Liver (tissue), 8 donors: ENCODE measurements at regions not wholly inside any gene's neighbourhood (a gene's known extent, or its start where the extent isn't known, plus 50 kb on each side); places are given as distances from the start of the nearest gene placed in this dataset.

Experiments
- DNase-seq: peaks from one replicate; pipeline ENCODE4 v3.0.0-alpha.2; 2017; ENCODE audit warnings: low spot score
- H3K27ac ChIP-seq, 2 donors: one replicate each; pipeline ENCODE4 v1.7.0; 2013; ENCODE audit warnings: inconsistent platforms in 2 of 2, low read length in 2 of 2, control low read depth in 1 of 2, low read depth in 1 of 2, mild to moderate bottlenecking in 1 of 2
- H3K27me3 ChIP-seq, 4 donors: one replicate each; pipeline versions ENCODE4 v1.6.1 to v1.7.0; 2013; ENCODE audit warnings: low read length in 3 of 4, inconsistent platforms in 1 of 4, mild to moderate bottlenecking in 1 of 4, moderate library complexity in 1 of 4; ENCODE audit not compliant: control insufficient read depth in 4 of 4, insufficient read depth in 4 of 4
- H3K36me3 ChIP-seq, 4 donors: one replicate each; pipeline versions ENCODE4 v1.6.1 to v1.7.0; 2013; ENCODE audit warnings: low read length in 3 of 4, mild to moderate bottlenecking in 3 of 4, low read depth in 1 of 4, moderate library complexity in 1 of 4; ENCODE audit not compliant: control insufficient read depth in 4 of 4, insufficient read depth in 3 of 4
- H3K4me1 ChIP-seq, 4 donors: one replicate each; pipeline versions ENCODE4 v1.6.1 to v1.7.0; 2013; ENCODE audit warnings: low read length in 3 of 4, mild to moderate bottlenecking in 3 of 4, moderate library complexity in 1 of 4; ENCODE audit not compliant: control insufficient read depth in 4 of 4, insufficient read depth in 4 of 4
- H3K4me3 ChIP-seq, 3 donors: one replicate each; pipeline versions ENCODE4 v1.6.1 to v1.7.0; 2013; ENCODE audit warnings: low read length in 3 of 3, control low read depth in 1 of 3, low read depth in 1 of 3, mild to moderate bottlenecking in 1 of 3
- H3K9ac ChIP-seq, 2 donors: one replicate each; pipeline ENCODE4 v1.7.0; 2013; ENCODE audit warnings: low read length in 2 of 2, mild to moderate bottlenecking in 2 of 2, moderate library complexity in 2 of 2, control low read depth in 1 of 2, low read depth in 1 of 2
- H3K9me3 ChIP-seq, 4 donors: one replicate each; pipeline versions ENCODE4 v1.6.1 to v1.7.0; 2013; ENCODE audit warnings: low read length in 3 of 4; ENCODE audit not compliant: control insufficient read depth in 4 of 4
- EGR1 ChIP-seq, 2 donors: IDR thresholded peaks; 2 replicates each; pipeline ENCODE4 v1.6.1; 2016 to 2018; ENCODE audit warnings: antibody characterized with exemption in 2 of 2, low read depth in 2 of 2
- FOXA1 ChIP-seq: IDR thresholded peaks from 2 replicates; pipeline ENCODE4 v1.6.1; 2016; ENCODE audit warnings: antibody characterized with exemption
- FOXA2 ChIP-seq: IDR thresholded peaks from 2 replicates; pipeline ENCODE4 v1.6.1; 2016; ENCODE audit warnings: antibody characterized with exemption
- GABPA ChIP-seq, 2 donors: IDR thresholded peaks in 1 of 2; conservative IDR thresholded peaks in 1 of 2; 2 replicates each; pipeline ENCODE4 v1.6.1; 2016; ENCODE audit warnings: antibody characterized with exemption in 2 of 2, mild to moderate bottlenecking in 1 of 2, moderate library complexity in 1 of 2
- HNF4A ChIP-seq, 2 donors: conservative IDR thresholded peaks; 2 replicates each; pipeline ENCODE4 v1.6.1; 2016; ENCODE audit warnings: antibody characterized with exemption in 2 of 2, mild to moderate bottlenecking in 2 of 2
- JUND ChIP-seq, 2 donors: IDR thresholded peaks; 2 replicates each; pipeline ENCODE4 v1.6.1; 2016; ENCODE audit warnings: antibody characterized with exemption in 2 of 2
- NR2F2 ChIP-seq: IDR thresholded peaks from 2 replicates; pipeline ENCODE4 v1.6.1; 2016; ENCODE audit warnings: antibody characterized with exemption
- RAD21 ChIP-seq, 2 donors: IDR thresholded peaks; 2 replicates each; pipeline ENCODE4 v1.6.1; 2016; ENCODE audit warnings: antibody characterized with exemption in 2 of 2, mild to moderate bottlenecking in 2 of 2
- RXRA ChIP-seq, 2 donors: IDR thresholded peaks; 2 replicates each; pipeline ENCODE4 v1.6.1; 2017 to 2018; ENCODE audit warnings: antibody characterized with exemption in 2 of 2, mild to moderate bottlenecking in 1 of 2
- SP1 ChIP-seq: IDR thresholded peaks from 2 replicates; pipeline ENCODE4 v1.6.1; 2018; ENCODE audit warnings: antibody characterized with exemption, mild to moderate bottlenecking
- TAF1 ChIP-seq: conservative IDR thresholded peaks from 2 replicates; pipeline ENCODE4 v1.6.1; 2016; ENCODE audit warnings: antibody characterized with exemption, mild to moderate bottlenecking
- YY1 ChIP-seq: IDR thresholded peaks from 2 replicates; pipeline ENCODE4 v1.6.1; 2016; ENCODE audit warnings: antibody characterized with exemption, mild to moderate bottlenecking
- ZBTB33 ChIP-seq: IDR thresholded peaks from 2 replicates; pipeline ENCODE4 v1.6.1; 2016; ENCODE audit warnings: antibody characterized with exemption
- WGBS: extraction: QIAGEN DNeasy Blood & Tissue Kit; methylation state at CpG from one replicate; pipeline ENCODE4 v1.1.7; 2013; 5-methylcytosine and 5-hydroxymethylcytosine counted together
- TF ChIP-seq, protein P1 (sequence below): IDR thresholded peaks from 2 replicates; pipeline ENCODE4 v1.6.1; 2016; ENCODE audit warnings: antibody characterized with exemption, mild to moderate bottlenecking
- TF ChIP-seq, protein P2 (sequence below): IDR thresholded peaks from 2 replicates; pipeline ENCODE4 v1.6.1; 2016; ENCODE audit warnings: antibody characterized with exemption
- TF ChIP-seq, protein P3 (sequence below): fragments of 150-350 bp; IDR thresholded peaks from 2 replicates; pipeline ENCODE4 v1.5.1; 2017; ENCODE audit warnings: improper control_type of control experiment, low read depth, low read length; ENCODE audit not compliant: missing input control
- donor health status: healthy.
- donor health status: healthy.
- donor health status: healthy.
- donor health status: healthy.
- donor health status: healthy.

- TF ChIP-seq RAD21 (IDR thresholded peaks at IDR 0.05) (no peak), EGR1 (IDR thresholded peaks at IDR 0.05; ENCODE audit: low read depth in 2 of 2) (no peak), YY1 (no peak)
- TF ChIP-seq, protein P1, sequence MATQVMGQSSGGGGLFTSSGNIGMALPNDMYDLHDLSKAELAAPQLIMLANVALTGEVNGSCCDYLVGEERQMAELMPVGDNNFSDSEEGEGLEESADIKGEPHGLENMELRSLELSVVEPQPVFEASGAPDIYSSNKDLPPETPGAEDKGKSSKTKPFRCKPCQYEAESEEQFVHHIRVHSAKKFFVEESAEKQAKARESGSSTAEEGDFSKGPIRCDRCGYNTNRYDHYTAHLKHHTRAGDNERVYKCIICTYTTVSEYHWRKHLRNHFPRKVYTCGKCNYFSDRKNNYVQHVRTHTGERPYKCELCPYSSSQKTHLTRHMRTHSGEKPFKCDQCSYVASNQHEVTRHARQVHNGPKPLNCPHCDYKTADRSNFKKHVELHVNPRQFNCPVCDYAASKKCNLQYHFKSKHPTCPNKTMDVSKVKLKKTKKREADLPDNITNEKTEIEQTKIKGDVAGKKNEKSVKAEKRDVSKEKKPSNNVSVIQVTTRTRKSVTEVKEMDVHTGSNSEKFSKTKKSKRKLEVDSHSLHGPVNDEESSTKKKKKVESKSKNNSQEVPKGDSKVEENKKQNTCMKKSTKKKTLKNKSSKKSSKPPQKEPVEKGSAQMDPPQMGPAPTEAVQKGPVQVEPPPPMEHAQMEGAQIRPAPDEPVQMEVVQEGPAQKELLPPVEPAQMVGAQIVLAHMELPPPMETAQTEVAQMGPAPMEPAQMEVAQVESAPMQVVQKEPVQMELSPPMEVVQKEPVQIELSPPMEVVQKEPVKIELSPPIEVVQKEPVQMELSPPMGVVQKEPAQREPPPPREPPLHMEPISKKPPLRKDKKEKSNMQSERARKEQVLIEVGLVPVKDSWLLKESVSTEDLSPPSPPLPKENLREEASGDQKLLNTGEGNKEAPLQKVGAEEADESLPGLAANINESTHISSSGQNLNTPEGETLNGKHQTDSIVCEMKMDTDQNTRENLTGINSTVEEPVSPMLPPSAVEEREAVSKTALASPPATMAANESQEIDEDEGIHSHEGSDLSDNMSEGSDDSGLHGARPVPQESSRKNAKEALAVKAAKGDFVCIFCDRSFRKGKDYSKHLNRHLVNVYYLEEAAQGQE, result no peak
Measured at GRCh38 chr5:27240791-27241190, 202.4 kb upstream of the CDH9 start (continued).

GRCh38 chr5:27234916-27235315, 196.5 kb upstream of the CDH9 start:
- Histone ChIP-seq H3K4me3 (no peak overlapping the region), H3K4me1 (no peaks in the 10 kb centered on the region), H3K9me3 (no peaks in the 10 kb centered on the region), H3K9ac (no peak overlapping the region), H3K27me3 (no peaks in the 10 kb centered on the region), H3K27ac (no peak overlapping the region), H3K36me3 (no peaks in the 10 kb centered on the region)
- WGBS, result 63% methylated on average over 2 of the region's 2 CpGs
- DNase-seq, result no peak
- no peak for TF ChIP-seq RXRA (IDR thresholded peaks at IDR 0.05)
- no peak for TF ChIP-seq FOXA1
- TF ChIP-seq HNF4A (conservative IDR thresholded peaks at IDR 0.05), result no peak
- TF ChIP-seq RAD21 (IDR thresholded peaks at IDR 0.05), result no peak
- TF ChIP-seq SP1, result no peak
- TF ChIP-seq, protein P2, sequence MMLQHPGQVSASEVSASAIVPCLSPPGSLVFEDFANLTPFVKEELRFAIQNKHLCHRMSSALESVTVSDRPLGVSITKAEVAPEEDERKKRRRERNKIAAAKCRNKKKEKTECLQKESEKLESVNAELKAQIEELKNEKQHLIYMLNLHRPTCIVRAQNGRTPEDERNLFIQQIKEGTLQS, result no peak
- no peak for TF ChIP-seq GABPA (IDR thresholded peaks at IDR 0.05 in 1 of 2, conservative IDR thresholded peaks at IDR 0.05 in 1 of 2)
- TF ChIP-seq, protein P3, sequence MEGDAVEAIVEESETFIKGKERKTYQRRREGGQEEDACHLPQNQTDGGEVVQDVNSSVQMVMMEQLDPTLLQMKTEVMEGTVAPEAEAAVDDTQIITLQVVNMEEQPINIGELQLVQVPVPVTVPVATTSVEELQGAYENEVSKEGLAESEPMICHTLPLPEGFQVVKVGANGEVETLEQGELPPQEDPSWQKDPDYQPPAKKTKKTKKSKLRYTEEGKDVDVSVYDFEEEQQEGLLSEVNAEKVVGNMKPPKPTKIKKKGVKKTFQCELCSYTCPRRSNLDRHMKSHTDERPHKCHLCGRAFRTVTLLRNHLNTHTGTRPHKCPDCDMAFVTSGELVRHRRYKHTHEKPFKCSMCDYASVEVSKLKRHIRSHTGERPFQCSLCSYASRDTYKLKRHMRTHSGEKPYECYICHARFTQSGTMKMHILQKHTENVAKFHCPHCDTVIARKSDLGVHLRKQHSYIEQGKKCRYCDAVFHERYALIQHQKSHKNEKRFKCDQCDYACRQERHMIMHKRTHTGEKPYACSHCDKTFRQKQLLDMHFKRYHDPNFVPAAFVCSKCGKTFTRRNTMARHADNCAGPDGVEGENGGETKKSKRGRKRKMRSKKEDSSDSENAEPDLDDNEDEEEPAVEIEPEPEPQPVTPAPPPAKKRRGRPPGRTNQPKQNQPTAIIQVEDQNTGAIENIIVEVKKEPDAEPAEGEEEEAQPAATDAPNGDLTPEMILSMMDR, result no peak
- no peak for TF ChIP-seq JUND (IDR thresholded peaks at IDR 0.05)

DNA sequence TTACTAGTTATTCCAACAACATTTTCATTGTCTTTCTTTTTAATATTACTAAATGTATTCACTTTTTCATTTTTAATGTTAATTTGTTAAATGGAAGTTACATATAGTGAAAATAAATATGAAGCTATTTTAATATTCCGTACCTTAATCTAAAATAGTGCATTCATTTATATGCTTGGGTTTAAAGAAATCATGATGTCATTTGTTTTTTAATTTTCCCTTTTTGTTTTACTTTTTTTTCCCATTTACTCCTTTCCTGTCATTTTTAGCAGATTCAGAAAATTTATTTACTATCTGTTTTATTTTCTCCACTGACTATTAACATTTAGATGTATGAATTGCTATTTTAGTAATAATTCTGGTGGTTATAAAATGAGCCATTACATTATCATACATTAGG, 183.0 kb upstream of the CDH9 start:
- Histone ChIP-seq H3K4me3 (no peak overlapping the region), H3K27me3 (no peaks in the 10 kb centered on the region), H3K36me3 (no peaks in the 10 kb centered on the region), H3K9me3 (no peaks in the 10 kb centered on the region), H3K27ac (no peak overlapping the region), H3K9ac (no peak overlapping the region), H3K4me1 (no peaks in the 10 kb centered on the region)
- DNase-seq, result no peak
- WGBS, result 73% methylated on average over 1 of the region's 1 CpG
- TF ChIP-seq TAF1, result no peak
- no peak for TF ChIP-seq NR2F2
- TF ChIP-seq SP1, result no peak
- TF ChIP-seq, protein P2, result no peak
- TF ChIP-seq EGR1 (IDR thresholded peaks at IDR 0.05; ENCODE audit: low read depth in 2 of 2), result no peak
- TF ChIP-seq RXRA (IDR thresholded peaks at IDR 0.05), result no peak
- TF ChIP-seq FOXA2, result no peak
- TF ChIP-seq ZBTB33, result no peak
- TF ChIP-seq, protein P3, result no peak
- TF ChIP-seq, protein P1, result no peak
- no peak for TF ChIP-seq JUND (IDR thresholded peaks at IDR 0.05)
- no peak for TF ChIP-seq YY1
- TF ChIP-seq RAD21 (IDR thresholded peaks at IDR 0.05), result no peak
- no peak for TF ChIP-seq HNF4A (conservative IDR thresholded peaks at IDR 0.05)
